22Rv1 (cell line): ENCODE measurements at regions not wholly inside any gene's neighbourhood (a gene's known extent, or its start where the extent isn't known, plus 50 kb on each side); places are given as distances from the start of the nearest gene placed in this dataset.

Experiments
- H3K27ac ChIP-seq: fragments of 450-650 bp; 2 replicates; pipeline ENCODE4 v1.5.1; 2017
- ZFX ChIP-seq: fragments of 450-650 bp; IDR thresholded peaks from 2 replicates; pipeline ENCODE4 v1.6.1; 2017; ENCODE audit warnings: antibody characterized with exemption, borderline replicate concordance
- TF ChIP-seq, protein P1 (sequence below): fragments of 450-650 bp; IDR thresholded peaks from 2 replicates; pipeline ENCODE4 v1.5.1; 2017; ENCODE audit warnings: mild to moderate bottlenecking

DNA sequence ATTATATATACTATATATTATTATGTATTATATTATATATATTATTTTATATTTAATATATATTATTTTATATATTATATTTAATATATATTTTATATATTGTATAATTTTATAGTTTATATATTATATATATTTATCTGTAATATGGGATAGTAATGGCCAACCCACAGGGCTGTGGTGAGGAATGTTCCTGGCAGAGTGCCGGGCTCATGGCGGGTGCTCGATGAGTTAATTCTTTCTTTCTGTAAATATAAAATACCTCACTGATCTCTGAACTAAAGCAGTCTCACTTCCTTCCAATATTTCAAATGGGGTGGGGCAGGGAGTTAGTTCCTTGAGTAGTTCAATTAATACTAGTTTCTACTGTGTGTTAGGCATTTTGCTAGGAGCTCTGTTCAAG lies 389.4 kb downstream of the TSN start:
- TF ChIP-seq, protein P1, sequence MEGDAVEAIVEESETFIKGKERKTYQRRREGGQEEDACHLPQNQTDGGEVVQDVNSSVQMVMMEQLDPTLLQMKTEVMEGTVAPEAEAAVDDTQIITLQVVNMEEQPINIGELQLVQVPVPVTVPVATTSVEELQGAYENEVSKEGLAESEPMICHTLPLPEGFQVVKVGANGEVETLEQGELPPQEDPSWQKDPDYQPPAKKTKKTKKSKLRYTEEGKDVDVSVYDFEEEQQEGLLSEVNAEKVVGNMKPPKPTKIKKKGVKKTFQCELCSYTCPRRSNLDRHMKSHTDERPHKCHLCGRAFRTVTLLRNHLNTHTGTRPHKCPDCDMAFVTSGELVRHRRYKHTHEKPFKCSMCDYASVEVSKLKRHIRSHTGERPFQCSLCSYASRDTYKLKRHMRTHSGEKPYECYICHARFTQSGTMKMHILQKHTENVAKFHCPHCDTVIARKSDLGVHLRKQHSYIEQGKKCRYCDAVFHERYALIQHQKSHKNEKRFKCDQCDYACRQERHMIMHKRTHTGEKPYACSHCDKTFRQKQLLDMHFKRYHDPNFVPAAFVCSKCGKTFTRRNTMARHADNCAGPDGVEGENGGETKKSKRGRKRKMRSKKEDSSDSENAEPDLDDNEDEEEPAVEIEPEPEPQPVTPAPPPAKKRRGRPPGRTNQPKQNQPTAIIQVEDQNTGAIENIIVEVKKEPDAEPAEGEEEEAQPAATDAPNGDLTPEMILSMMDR = no peak
- no peak for TF ChIP-seq ZFX
- no peak overlapping the region for H3K27ac ChIP-seq

DNA sequence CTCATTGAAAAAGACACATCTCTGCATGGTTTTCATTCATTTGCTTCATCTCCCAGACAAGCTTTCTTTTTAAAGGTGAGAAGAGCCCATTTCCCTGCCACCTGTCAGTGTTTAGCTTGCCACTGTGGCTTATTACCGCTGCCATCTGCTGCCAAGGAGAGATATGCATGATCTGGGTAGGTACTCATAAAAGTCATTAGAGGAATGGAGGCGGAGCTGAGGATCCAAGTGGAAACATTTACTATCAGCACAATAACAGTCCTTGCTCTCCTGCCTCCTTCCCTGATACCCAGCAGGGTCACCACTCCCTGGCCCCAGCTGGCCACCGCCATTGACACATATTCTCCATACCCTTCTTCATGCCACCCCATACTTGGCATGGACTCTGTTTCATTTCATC lies 390.4 kb downstream of the TSN start:
- no peak for TF ChIP-seq ZFX
- TF ChIP-seq, protein P1 = peak; percentile 10; the same call in 1 of the 2 replicates
- H3K27ac ChIP-seq = no peak overlapping the region

DNA sequence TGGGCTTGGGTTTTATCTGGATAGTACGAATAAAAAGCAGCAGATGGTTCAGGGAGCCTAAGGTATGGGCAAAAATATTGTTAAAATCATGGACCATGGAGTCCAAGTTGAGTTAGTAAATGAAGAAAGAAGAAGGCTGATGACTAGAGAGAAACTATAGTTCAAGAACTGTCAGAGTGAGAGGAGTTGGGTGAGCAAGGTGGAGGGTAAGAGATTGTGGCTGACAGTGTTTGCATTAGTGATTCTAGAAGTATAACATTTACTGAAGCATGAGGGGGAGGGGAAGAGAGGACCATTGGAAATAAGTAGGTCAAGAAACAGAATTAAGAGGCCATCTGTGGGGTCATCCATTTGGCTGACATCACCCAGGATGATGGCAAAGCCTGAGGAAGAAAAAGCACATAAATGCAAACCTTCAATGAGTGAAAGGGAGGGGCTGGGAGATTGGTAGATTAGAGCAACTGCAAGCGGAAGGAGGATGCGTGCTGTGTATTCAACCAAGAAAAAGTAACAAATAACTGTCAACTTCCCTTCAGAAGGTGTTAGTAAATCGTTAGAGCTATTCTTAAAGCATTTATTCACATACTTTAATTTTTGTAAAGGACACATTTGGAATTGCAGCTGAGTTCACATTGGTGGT lies 392.8 kb downstream of the TSN start:
- TF ChIP-seq ZFX = no peak
- TF ChIP-seq, protein P1 = no peak
- no peak overlapping the region for H3K27ac ChIP-seq

GRCh38 chr2:122150524-122151280 lies 395.3 kb downstream of the TSN start:
- no peak for TF ChIP-seq ZFX
- TF ChIP-seq, protein P1 = no peak
- H3K27ac ChIP-seq = no peak overlapping the region

DNA sequence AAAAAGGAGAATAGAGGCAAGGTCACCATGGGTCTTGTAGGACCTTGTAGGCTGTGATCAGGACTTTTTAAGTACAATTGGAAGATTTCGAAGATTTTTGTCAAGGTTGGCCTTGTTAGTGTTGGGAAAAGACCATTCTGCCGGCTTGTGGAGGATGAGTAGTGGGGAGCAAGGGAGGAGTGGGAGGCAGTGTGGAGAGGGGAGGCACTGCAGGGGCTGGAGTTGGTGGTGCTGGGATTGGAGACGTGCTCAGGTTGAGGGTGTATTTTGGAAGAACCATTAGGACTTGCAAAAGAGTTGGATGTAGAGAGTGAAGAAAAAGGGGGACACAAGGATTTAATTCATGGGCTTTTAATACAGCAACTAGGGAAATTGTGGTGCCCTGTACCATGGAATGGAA lies 397.1 kb downstream of the TSN start:
- TF ChIP-seq ZFX = no peak
- TF ChIP-seq, protein P1 = no peak
- H3K27ac ChIP-seq = no peak overlapping the region

DNA sequence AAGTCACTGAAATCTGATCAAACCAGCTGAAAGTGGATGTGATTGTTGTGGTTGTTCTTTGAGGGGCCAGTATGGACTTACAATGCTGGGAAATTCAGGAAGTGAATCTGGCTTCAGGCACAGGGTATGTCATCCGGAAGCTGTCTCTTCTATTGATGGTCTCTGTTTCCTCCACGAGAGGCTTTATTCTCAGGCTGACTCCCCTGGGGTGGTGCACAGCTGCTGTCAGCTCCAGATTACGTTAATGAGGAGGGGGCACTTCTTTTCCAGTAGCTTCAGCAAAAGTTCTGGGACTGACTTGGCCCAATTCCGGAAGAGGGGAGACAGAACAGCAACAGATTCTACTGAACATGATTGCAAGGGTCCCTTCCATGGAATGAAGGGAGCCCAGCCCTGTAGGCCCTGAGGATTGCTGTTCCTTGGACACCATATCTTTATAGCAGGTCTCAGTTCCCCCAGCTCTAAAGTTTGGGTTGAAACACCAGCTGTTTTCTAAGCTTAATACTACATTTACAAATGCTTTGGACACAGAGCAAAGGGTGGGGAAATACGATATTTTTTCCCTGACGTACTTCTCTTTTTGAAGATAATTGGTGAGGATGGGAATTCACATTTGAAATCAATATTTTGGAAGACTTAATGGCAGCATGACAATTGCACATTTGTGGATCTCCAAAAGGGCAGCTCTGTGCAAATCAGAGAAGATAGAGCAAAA lies 400.9 kb downstream of the TSN start:
- H3K27ac ChIP-seq = no peak overlapping the region
- TF ChIP-seq, protein P1 = no peak
- TF ChIP-seq ZFX = no peak

- no peak for TF ChIP-seq ZFX
- TF ChIP-seq, protein P1 = no peak
- no peak overlapping the region for H3K27ac ChIP-seq
Observed at GRCh38 chr2:122157158-122157557, 401.7 kb downstream of the TSN start.
